H9 (cell line): ENCODE measurements at regions not wholly inside any gene's neighbourhood (a gene's known extent, or its start where the extent isn't known, plus 50 kb on each side); places are given as distances from the start of the nearest gene placed in this dataset.

Experiments used
- DNase-seq: peaks from one replicate; pipeline ENCODE4 v3.0.0-alpha.2; 2017
- H2AFZ ChIP-seq: one replicate; pipeline ENCODE4 v1.6.1; 2013; ENCODE audit warnings: mild to moderate bottlenecking, low read length, control low read depth, moderate library complexity
- H2AK5ac ChIP-seq: 2 replicates; pipeline ENCODE4 v1.6.1; 2013; ENCODE audit warnings: low read length, control low read depth, mixed read lengths; ENCODE audit not compliant: insufficient read length
- H2BK120ac ChIP-seq: one replicate; pipeline ENCODE4 v1.6.1; 2013; ENCODE audit warnings: low read depth, mild to moderate bottlenecking, low read length, control low read depth, inconsistent platforms; ENCODE audit not compliant: poor library complexity, severe bottlenecking
- H2BK12ac ChIP-seq: 2 replicates; pipeline ENCODE4 v1.6.1; 2013; ENCODE audit warnings: low read length, control low read depth, mixed read lengths, low read depth; ENCODE audit not compliant: insufficient read length
- H2BK15ac ChIP-seq: 2 replicates; pipeline ENCODE4 v1.6.1; 2013; ENCODE audit warnings: low read depth, low read length, control low read depth
- H2BK20ac ChIP-seq: one replicate; pipeline ENCODE4 v1.6.1; 2013; ENCODE audit warnings: low read depth, mild to moderate bottlenecking, low read length, control low read depth, inconsistent platforms; ENCODE audit not compliant: poor library complexity, severe bottlenecking
- H2BK5ac ChIP-seq: 2 replicates; pipeline ENCODE4 v1.6.1; 2013; ENCODE audit warnings: low read length, control low read depth, mixed read lengths; ENCODE audit not compliant: insufficient read length
- H3K14ac ChIP-seq: 2 replicates; pipeline ENCODE4 v1.6.1; 2013; ENCODE audit warnings: low read length, control low read depth; ENCODE audit not compliant: insufficient read depth
- H3K18ac ChIP-seq: 2 replicates; pipeline ENCODE4 v1.6.1; 2013; ENCODE audit warnings: low read depth, mild to moderate bottlenecking, mixed read lengths, low read length, control low read depth; ENCODE audit not compliant: insufficient read length
- H3K23ac ChIP-seq: 2 replicates; pipeline ENCODE4 v1.6.1; 2013; ENCODE audit warnings: low read length, control low read depth, mixed read lengths, low read depth; ENCODE audit not compliant: insufficient read length
- H3K23me2 ChIP-seq: 2 replicates; pipeline ENCODE4 v1.6.1; 2013; ENCODE audit warnings: low read depth, mild to moderate bottlenecking, mixed read lengths, low read length, control low read depth; ENCODE audit not compliant: insufficient read length, poor library complexity, severe bottlenecking
- H3K27ac ChIP-seq: 2 replicates; pipeline ENCODE4 v1.5.1; 2013; ENCODE audit warnings: low read length, control low read depth, mixed read lengths, low read depth; ENCODE audit not compliant: insufficient read length
- H3K27me3 ChIP-seq: 2 replicates; pipeline ENCODE4 v1.6.1; 2013; ENCODE audit warnings: low read length, control low read depth, inconsistent platforms; ENCODE audit not compliant: insufficient read depth
- H3K4ac ChIP-seq: 2 replicates; pipeline ENCODE4 v1.6.1; 2013; ENCODE audit warnings: low read depth, mild to moderate bottlenecking, control low read depth, inconsistent platforms, low read length, moderate library complexity
- H3K4me1 ChIP-seq: 2 replicates; pipeline ENCODE4 v1.6.1; 2013; ENCODE audit warnings: low read length, control low read depth, inconsistent platforms; ENCODE audit not compliant: insufficient read depth
- H3K4me2 ChIP-seq: 2 replicates; pipeline ENCODE4 v1.6.1; 2013; ENCODE audit warnings: low read length, control low read depth, mixed read lengths; ENCODE audit not compliant: insufficient read length, insufficient read depth
- H3K56ac ChIP-seq: 2 replicates; pipeline ENCODE4 v1.6.1; 2013; ENCODE audit warnings: low read depth, mild to moderate bottlenecking, mixed read lengths, low read length, control low read depth; ENCODE audit not compliant: insufficient read length
- H3K79me1 ChIP-seq: 2 replicates; pipeline ENCODE4 v1.6.1; 2013; ENCODE audit warnings: low read depth, mild to moderate bottlenecking, moderate library complexity, low read length, control low read depth, inconsistent platforms; ENCODE audit not compliant: insufficient read depth, poor library complexity, severe bottlenecking
- H3K79me2 ChIP-seq: 2 replicates; pipeline ENCODE4 v1.6.1; 2013; ENCODE audit warnings: low read length, control low read depth, inconsistent platforms; ENCODE audit not compliant: insufficient read depth
- H3K9ac ChIP-seq: 2 replicates; pipeline ENCODE4 v1.6.1; 2013; ENCODE audit warnings: low read length, control low read depth, mixed read lengths; ENCODE audit not compliant: insufficient read length; ENCODE audit errors: extremely low read depth
- H3K9me3 ChIP-seq: one replicate; pipeline ENCODE4 v1.6.1; 2013; ENCODE audit warnings: low read depth, low read length, inconsistent platforms; ENCODE audit not compliant: control insufficient read depth
- H3T11ph ChIP-seq: one replicate; pipeline ENCODE4 v1.6.1; 2013; ENCODE audit warnings: mild to moderate bottlenecking, low read length, control low read depth, inconsistent platforms
- H4K20me1 ChIP-seq: one replicate; pipeline ENCODE4 v1.6.1; 2013; ENCODE audit not compliant: control insufficient read depth, insufficient read length, insufficient read depth
- H4K5ac ChIP-seq: 2 replicates; pipeline ENCODE4 v1.6.1; 2013; ENCODE audit warnings: low read depth, mild to moderate bottlenecking, mixed read lengths, low read length, control low read depth; ENCODE audit not compliant: insufficient read length
- H4K8ac ChIP-seq: replicated peaks from 2 replicates; pipeline ENCODE4 v1.6.1; 2013; ENCODE audit warnings: low read length, control low read depth, mixed read lengths, low read depth; ENCODE audit not compliant: insufficient read length
- H4K91ac ChIP-seq: 2 replicates; pipeline ENCODE4 v1.6.1; 2013; ENCODE audit warnings: low read depth, mild to moderate bottlenecking, moderate library complexity, mixed read lengths, low read length, control low read depth; ENCODE audit not compliant: insufficient read length
- H3K27ac Mint-ChIP-seq, 3 experiments: 2 replicates in 2 of 3; 3 replicates in 1 of 3; pipeline ENCODE4 v1.8.0; 2020 to 2021; ENCODE audit warnings: mixed read lengths in 3 of 3, mild to moderate bottlenecking in 1 of 3, moderate library complexity in 1 of 3
- H3K27me3 Mint-ChIP-seq: 2 replicates; pipeline ENCODE4 v1.8.0; 2021; ENCODE audit warnings: low read depth, mild to moderate bottlenecking, moderate library complexity, mixed read lengths
- H3K36me3 Mint-ChIP-seq, 3 experiments: 2 replicates in 2 of 3; 3 replicates in 1 of 3; pipeline ENCODE4 v1.8.0; 2020 to 2021; ENCODE audit warnings: low read depth in 3 of 3, mixed read lengths in 3 of 3; ENCODE audit not compliant: insufficient read depth in 1 of 3
- H3K4me1 Mint-ChIP-seq, 2 experiments: 2 replicates each; pipeline ENCODE4 v1.8.0; 2020; ENCODE audit warnings: mixed read lengths in 2 of 2
- H3K4me3 Mint-ChIP-seq, 2 experiments: 2 replicates in 1 of 2; 3 replicates in 1 of 2; pipeline ENCODE4 v1.8.0; 2020 to 2021; ENCODE audit warnings: mild to moderate bottlenecking in 2 of 2, mixed read lengths in 2 of 2, moderate library complexity in 1 of 2
- H3K9me3 Mint-ChIP-seq, 2 experiments: 2 replicates in 1 of 2; 3 replicates in 1 of 2; pipeline ENCODE4 v1.8.0; 2020; ENCODE audit warnings: mild to moderate bottlenecking in 2 of 2, mixed read lengths in 2 of 2, moderate library complexity in 1 of 2
- CTCF ChIP-seq: fragments of 200-600 bp; sonication (generic); conservative IDR thresholded peaks from 3 replicates; pipeline ENCODE4 v1.8.0; 2021; ENCODE audit warnings: antibody characterized with exemption, mild to moderate bottlenecking
- WGBS: extraction: QIAGEN DNeasy Blood & Tissue Kit; methylation state at CpG from one replicate; pipeline ENCODE4 v1.1.7; 2013; ENCODE audit warnings: missing lambda C conversion rate, low lambda C conversion rate, mixed read lengths; ENCODE audit not compliant: insufficient read length; ENCODE audit errors: extremely low coverage; 5-methylcytosine and 5-hydroxymethylcytosine counted together

- Histone ChIP-seq H2BK20ac (no peak overlapping the region), H3K9ac (no peak overlapping the region), H4K20me1 (no peaks in the 10 kb centered on the region), H2BK120ac (no peak overlapping the region), H3K4me2 (no peak overlapping the region), H3K79me1 (no peaks in the 10 kb centered on the region), H2BK12ac (no peak overlapping the region), H2AFZ (no peak overlapping the region), H4K8ac (no peak overlapping the region), H3K23me2 (no peaks in the 10 kb centered on the region), H3K27me3 (no peaks in the 10 kb centered on the region), H3K4me1 (no peaks in the 10 kb centered on the region), H3K9me3 (no peaks in the 10 kb centered on the region), H3K18ac (no peak overlapping the region), H3K27ac (no peak overlapping the region), H4K5ac (no peak overlapping the region), H3T11ph (no peak overlapping the region), H3K23ac (no peak overlapping the region), H3K4ac (no peak overlapping the region), H2BK15ac (no peak overlapping the region), H2AK5ac (no peak overlapping the region), H3K14ac (no peak overlapping the region), H2BK5ac (no peak overlapping the region), H3K56ac (no peak overlapping the region), H4K91ac (no peak overlapping the region), H3K79me2 (no peaks in the 10 kb centered on the region)
- Mint-ChIP-seq H3K4me1 (no peaks in the 10 kb centered on the region), H3K27me3 (peaks cover 12% of the 10 kb centered on the region), H3K27ac (no peak overlapping the region), H3K4me3 (no peak overlapping the region), H3K9me3 (no peaks in the 10 kb centered on the region), H3K36me3 (no peaks in the 10 kb centered on the region)
- no peak for TF ChIP-seq CTCF
- no CpG with 5 or more reads among the region's 18 CpGs for WGBS
- no peak for DNase-seq
Observed at GRCh38 chr7:32250471-32251260, 180.5 kb upstream of the PDE1C start.
